ENCODE measurements at regions not wholly inside any gene's neighbourhood (a gene's known extent, or its start where the extent isn't known, plus 50 kb on each side); places are given as distances from the start of the nearest gene placed in this dataset.

DNA sequence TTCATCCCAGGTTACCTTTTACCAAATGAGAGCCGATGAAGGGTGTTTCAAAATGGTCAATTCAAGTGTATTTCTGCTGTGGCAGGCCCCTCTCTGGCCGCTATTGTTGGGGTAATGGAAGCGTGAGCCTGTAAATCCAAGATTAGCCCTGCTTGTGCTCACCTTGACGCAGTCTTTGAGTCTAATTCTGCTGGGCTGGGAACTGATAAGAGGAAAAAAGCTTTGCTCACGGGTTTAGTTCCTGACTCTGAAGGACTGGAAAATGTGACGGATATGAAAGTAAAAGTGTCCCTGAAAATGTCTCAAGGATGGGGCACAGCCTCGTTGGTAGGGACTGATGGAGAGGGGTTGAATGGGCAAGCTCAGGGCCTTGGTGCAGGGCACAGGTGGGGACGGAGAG is 125.9 kb upstream of the GALNT2 start:
- TF ChIP-seq, protein P1, sequence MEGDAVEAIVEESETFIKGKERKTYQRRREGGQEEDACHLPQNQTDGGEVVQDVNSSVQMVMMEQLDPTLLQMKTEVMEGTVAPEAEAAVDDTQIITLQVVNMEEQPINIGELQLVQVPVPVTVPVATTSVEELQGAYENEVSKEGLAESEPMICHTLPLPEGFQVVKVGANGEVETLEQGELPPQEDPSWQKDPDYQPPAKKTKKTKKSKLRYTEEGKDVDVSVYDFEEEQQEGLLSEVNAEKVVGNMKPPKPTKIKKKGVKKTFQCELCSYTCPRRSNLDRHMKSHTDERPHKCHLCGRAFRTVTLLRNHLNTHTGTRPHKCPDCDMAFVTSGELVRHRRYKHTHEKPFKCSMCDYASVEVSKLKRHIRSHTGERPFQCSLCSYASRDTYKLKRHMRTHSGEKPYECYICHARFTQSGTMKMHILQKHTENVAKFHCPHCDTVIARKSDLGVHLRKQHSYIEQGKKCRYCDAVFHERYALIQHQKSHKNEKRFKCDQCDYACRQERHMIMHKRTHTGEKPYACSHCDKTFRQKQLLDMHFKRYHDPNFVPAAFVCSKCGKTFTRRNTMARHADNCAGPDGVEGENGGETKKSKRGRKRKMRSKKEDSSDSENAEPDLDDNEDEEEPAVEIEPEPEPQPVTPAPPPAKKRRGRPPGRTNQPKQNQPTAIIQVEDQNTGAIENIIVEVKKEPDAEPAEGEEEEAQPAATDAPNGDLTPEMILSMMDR (IDR thresholded peaks at IDR 0.05), result no peak
- no peak for TF ChIP-seq POLR2AphosphoS5 (IDR thresholded peaks at IDR 0.05)

All from esophagus muscularis mucosa (tissue), 3 donors.